Inferior parietal cortex (tissue), 1 donor: ENCODE measurements at regions not wholly inside any gene's neighbourhood (a gene's known extent, or its start where the extent isn't known, plus 50 kb on each side); places are given as distances from the start of the nearest gene placed in this dataset.
A peak's percentile ranks its signal among the peaks of the same experiment; 100 is the strongest.

Experiments
- DNase-seq: peaks from one replicate; pipeline ENCODE4 v3.0.0-alpha.2; 2016; ENCODE audit errors: extremely low spot score

GRCh38 chr6:167049275-167049674 lies 50.1 kb downstream of the CEP43 start:
- peak; percentile 25 for DNase-seq

GRCh38 chr6:167050903-167051302 lies 51.7 kb downstream of the CEP43 start:
- no peak for DNase-seq

- DNase-seq: no peak
These were observed 54.8 kb downstream of the CEP43 start for GRCh38 chr6:167053895-167054530.

- DNase-seq: no peak
These were observed 55.8 kb downstream of the CEP43 start for GRCh38 chr6:167054987-167055386.

GRCh38 chr6:167056370-167056769 lies 57.2 kb downstream of the CEP43 start:
- no peak for DNase-seq

GRCh38 chr6:167058261-167058660 lies 59.1 kb downstream of the CEP43 start:
- no peak for DNase-seq
